T-cell (primary cell): ENCODE measurements at regions not wholly inside any gene's neighbourhood (a gene's known extent, or its start where the extent isn't known, plus 50 kb on each side); places are given as distances from the start of the nearest gene placed in this dataset.

ENCODE experiments used
- ATAC-seq, 4 experiments: fragments of 200-7000 bp in 3 of 4; fragments of 150-1000 bp in 1 of 4; cut with Tn5 transposase; replicated peaks in 1 of 4; 1 replicate in 3 of 4; 2 replicates in 1 of 4; pipeline ENCODE4 v1.10.0; 2021; ENCODE audit warnings: moderate library complexity in 3 of 4, mild to moderate bottlenecking in 2 of 4, moderate number of reproducible peaks in 1 of 4
- CTCF ChIA-PET, 2 donors: fragments of 300-600 bp; sonication (Branson Sonifier 250); formaldehyde crosslinking; loops; one replicate each; lab custom pipeline; 2022; ENCODE audit warnings: antibody characterized with exemption in 2 of 2; lab: Charles Lee
- POLR2A ChIA-PET, 2 donors: fragments of 300-600 bp; sonication (Branson Sonifier 250); formaldehyde crosslinking; loops; one replicate each; lab custom pipeline; 2022; ENCODE audit warnings: antibody characterized with exemption in 2 of 2; lab: Charles Lee
- DNase-seq, 35 experiments: peaks; one replicate each; pipeline versions ENCODE4 v3.0.0 to v3.0.0-alpha.2; 2013 to 2023
- H3K27ac ChIP-seq: one replicate; pipeline ENCODE4 v1.5.1; 2013; ENCODE audit warnings: low read length
- H3K27me3 ChIP-seq, 2 experiments: replicated peaks in 1 of 2; 1 replicate in 1 of 2; 2 replicates in 1 of 2; pipeline versions ENCODE4 v1.6.1 to v1.7.0; 2013; ENCODE audit warnings: low read length in 1 of 2, mixed read lengths in 1 of 2; ENCODE audit not compliant: control insufficient read depth in 2 of 2, insufficient read depth in 2 of 2; ENCODE audit errors: extremely low read depth in 1 of 2
- H3K36me3 ChIP-seq, 2 donors: 1 replicate in 1 of 2; 2 replicates in 1 of 2; pipeline versions ENCODE4 v1.6.1 to v1.7.0; 2013; ENCODE audit warnings: low read length in 1 of 2; ENCODE audit not compliant: control insufficient read depth in 2 of 2, insufficient read depth in 1 of 2; ENCODE audit errors: extremely low read depth in 1 of 2
- H3K4me1 ChIP-seq, 2 experiments: 1 replicate in 1 of 2; 2 replicates in 1 of 2; pipeline versions ENCODE4 v1.6.1 to v1.7.0; 2013; ENCODE audit warnings: low read length in 2 of 2, mixed read lengths in 1 of 2; ENCODE audit not compliant: insufficient read depth in 2 of 2, control insufficient read depth in 1 of 2; ENCODE audit errors: extremely low read depth in 1 of 2
- H3K4me3 ChIP-seq, 2 donors: 1 replicate in 1 of 2; 2 replicates in 1 of 2; pipeline versions ENCODE4 v1.5.1 to v1.7.0; 2013; ENCODE audit warnings: mild to moderate bottlenecking in 2 of 2, low read length in 1 of 2, moderate library complexity in 1 of 2; ENCODE audit not compliant: control insufficient read depth in 1 of 2; ENCODE audit errors: extremely low read depth in 1 of 2
- H3K9me3 ChIP-seq: 2 replicates; pipeline ENCODE4 v1.7.0; 2013
- H3K27ac Mint-ChIP-seq, 2 donors: one replicate each; pipeline ENCODE4 v1.8.0; 2020 to 2021; ENCODE audit warnings: mild to moderate bottlenecking in 2 of 2, mixed read lengths in 2 of 2
- H3K27me3 Mint-ChIP-seq, 2 donors: one replicate each; pipeline ENCODE4 v1.8.0; 2021 to 2022; ENCODE audit warnings: mixed read lengths in 2 of 2
- H3K36me3 Mint-ChIP-seq: one replicate; pipeline ENCODE4 v1.8.0; 2021; ENCODE audit warnings: mixed read lengths
- H3K4me1 Mint-ChIP-seq, 3 donors: one replicate each; pipeline ENCODE4 v1.8.0; 2020 to 2022; ENCODE audit warnings: mixed read lengths in 3 of 3, mild to moderate bottlenecking in 1 of 3
- H3K4me3 Mint-ChIP-seq, 3 donors: one replicate each; pipeline ENCODE4 v1.8.0; 2020 to 2022; ENCODE audit warnings: mild to moderate bottlenecking in 3 of 3, mixed read lengths in 3 of 3, moderate library complexity in 3 of 3
- H3K9me3 Mint-ChIP-seq, 3 donors: one replicate each; pipeline ENCODE4 v1.8.0; 2020 to 2022; ENCODE audit warnings: mixed read lengths in 3 of 3
- WGBS: methylation state at CpG from one replicate; pipeline ENCODE4 v1.1.5; 2013; ENCODE audit warnings: missing lambda C conversion rate; ENCODE audit not compliant: insufficient coverage; 5-methylcytosine and 5-hydroxymethylcytosine counted together

DNA sequence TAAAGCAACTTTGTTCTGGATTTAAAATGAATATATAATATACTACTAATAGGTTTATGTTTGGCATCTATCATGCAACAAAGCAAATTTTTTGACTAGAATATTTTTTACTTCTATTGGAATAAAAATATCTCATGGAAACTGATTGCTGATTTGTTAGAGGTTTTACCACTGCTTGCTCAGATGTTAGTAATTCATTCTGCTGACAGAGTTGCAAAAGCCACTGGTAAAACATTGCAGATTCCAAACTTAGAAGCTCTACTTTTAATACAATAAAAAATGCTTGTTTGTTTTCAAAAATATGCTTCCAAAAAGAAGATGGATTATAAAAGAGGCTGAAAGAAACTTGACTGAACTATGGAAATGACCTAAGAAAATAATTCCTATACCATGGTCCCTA lies 795.2 kb downstream of the PCDH18 start:
- Histone ChIP-seq H3K4me1 (no peaks in the 10 kb centered on the region), H3K27ac (no peak overlapping the region), H3K36me3 (no peaks in the 10 kb centered on the region), H3K4me3 (no peak overlapping the region), H3K9me3 (no peaks in the 10 kb centered on the region), H3K27me3 (no peaks in the 10 kb centered on the region)
- H3K4me1 Mint-ChIP-seq = no peaks in the 10 kb centered on the region
- no peak for DNase-seq
- no peaks in the 10 kb centered on the region for H3K36me3 Mint-ChIP-seq
- H3K27me3 Mint-ChIP-seq = no peaks in the 10 kb centered on the region
- no peak overlapping the region for H3K4me3 Mint-ChIP-seq
- H3K9me3 Mint-ChIP-seq = peaks cover 0 to 10% (median 6%) of the 10 kb centered on the region in 3 donors
- no peak overlapping the region for H3K27ac Mint-ChIP-seq
- ChIA-PET POLR2A (no interaction called here), CTCF (no interaction called here)
- ATAC-seq = no peak

DNA sequence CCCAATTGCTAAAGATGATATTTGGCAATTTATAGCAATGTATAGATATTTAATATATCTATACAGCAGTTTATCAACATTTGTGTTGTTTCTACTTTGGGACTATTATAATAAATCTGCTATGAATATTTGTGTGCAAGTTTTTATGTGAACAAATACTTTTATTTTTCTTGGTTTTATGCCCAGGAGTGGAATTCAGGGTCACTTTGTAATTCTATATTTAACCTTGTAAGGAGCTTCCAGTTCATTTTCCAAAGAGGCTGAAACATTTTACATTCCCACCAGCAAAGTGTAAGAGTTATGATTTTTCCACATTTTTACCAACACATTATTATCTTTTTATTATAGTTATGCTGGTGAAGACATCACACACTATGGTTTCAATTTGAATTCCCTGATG lies 801.3 kb downstream of the PCDH18 start:
- Mint-ChIP-seq H3K36me3 (no peaks in the 10 kb centered on the region), H3K4me3 (no peak overlapping the region), H3K27ac (no peak overlapping the region), H3K27me3 (no peaks in the 10 kb centered on the region), H3K9me3 (peaks cover 4 to 8% (median 6%) of the 10 kb centered on the region in 3 donors), H3K4me1 (no peaks in the 10 kb centered on the region)
- no peak for ATAC-seq
- H3K27ac ChIP-seq = no peak overlapping the region
- ChIA-PET CTCF (no interaction called here), POLR2A (no interaction called here)
- no peaks in the 10 kb centered on the region for H3K9me3 ChIP-seq
- no peak for DNase-seq
- H3K4me1 ChIP-seq = no peaks in the 10 kb centered on the region
- no peaks in the 10 kb centered on the region for H3K36me3 ChIP-seq
- no peaks in the 10 kb centered on the region for H3K27me3 ChIP-seq
- H3K4me3 ChIP-seq = no peak overlapping the region

DNA sequence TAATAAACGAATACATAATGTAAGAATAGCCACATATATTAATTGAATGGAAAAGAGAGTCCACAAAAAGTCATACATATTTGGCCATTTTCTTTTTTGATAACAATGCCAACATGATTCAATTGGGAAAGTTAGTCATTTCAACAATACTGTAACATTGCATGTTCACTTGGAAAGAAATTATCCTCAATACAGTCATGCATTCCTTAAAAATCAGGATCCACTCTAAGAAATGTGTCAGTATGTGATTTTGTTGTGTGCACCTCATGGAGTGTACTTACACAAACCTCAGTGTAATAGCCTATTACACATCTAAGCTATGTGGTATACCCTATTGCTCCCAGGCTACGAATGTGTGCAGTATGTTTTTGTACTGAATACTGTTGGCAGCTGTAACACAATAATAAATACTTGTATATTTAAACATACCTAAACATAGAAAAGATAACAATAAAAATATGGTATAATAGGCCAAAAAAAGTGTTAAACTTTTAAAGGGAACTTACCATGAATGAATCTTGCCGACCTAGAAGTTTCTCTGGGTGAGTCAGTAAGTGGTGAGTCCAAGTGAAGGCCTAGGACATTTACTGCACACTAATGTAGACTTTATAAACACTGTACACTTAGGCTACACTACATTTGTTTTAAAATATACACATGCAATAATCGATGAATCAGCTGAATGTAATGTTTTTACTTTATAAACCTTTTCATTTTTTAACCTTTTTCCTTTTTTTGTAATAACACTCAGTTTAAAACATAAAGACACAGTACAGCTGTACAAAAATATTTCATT lies 806.8 kb downstream of the PCDH18 start:
- POLR2A ChIA-PET = no interaction called here
- H3K27ac Mint-ChIP-seq = no peak overlapping the region
- no CpG with 5 or more reads among the region's 4 CpGs for WGBS

DNA sequence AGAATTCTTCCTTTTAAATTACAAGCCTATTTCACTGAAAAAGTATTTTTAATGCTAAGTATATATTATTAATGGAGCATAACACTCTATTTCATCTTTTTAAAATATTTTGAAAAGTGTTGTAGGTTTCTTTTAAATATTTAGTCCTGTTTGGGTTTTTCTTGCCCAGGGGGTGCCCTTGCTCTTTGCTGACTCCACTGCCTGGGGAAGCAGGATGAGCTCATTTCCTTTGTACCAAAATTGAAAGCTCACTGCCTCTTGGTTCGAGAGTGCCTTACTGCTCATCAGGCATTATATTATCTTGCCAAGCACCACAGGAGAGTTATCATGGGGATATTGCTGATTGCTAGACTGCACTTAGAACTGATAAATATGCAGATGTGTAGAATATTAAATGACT lies 819.2 kb downstream of the PCDH18 start:
- Mint-ChIP-seq H3K9me3 (peaks cover 0 to 6% (median 0%) of the 10 kb centered on the region in 3 donors), H3K27me3 (no peaks in the 10 kb centered on the region), H3K4me3 (no peak overlapping the region), H3K27ac (no peak overlapping the region), H3K4me1 (no peaks in the 10 kb centered on the region), H3K36me3 (no peaks in the 10 kb centered on the region)
- no peak for ATAC-seq
- Histone ChIP-seq H3K27me3 (no peaks in the 10 kb centered on the region), H3K36me3 (no peaks in the 10 kb centered on the region), H3K4me3 (no peak overlapping the region), H3K9me3 (no peaks in the 10 kb centered on the region), H3K4me1 (no peaks in the 10 kb centered on the region), H3K27ac (no peak overlapping the region)
- no peak for DNase-seq
- no CpG with 5 or more reads among the region's 1 CpG for WGBS
- POLR2A ChIA-PET = no interaction called here
- CTCF ChIA-PET = no interaction called here

More for the DNA sequence above, 806.8 kb downstream of the PCDH18 start:
- no peak overlapping the region for H3K4me3 ChIP-seq
- no peak overlapping the region for H3K27ac ChIP-seq
- no peaks in the 10 kb centered on the region for H3K4me1 ChIP-seq
- no peaks in the 10 kb centered on the region for H3K4me1 Mint-ChIP-seq
- no peaks in the 10 kb centered on the region for H3K9me3 ChIP-seq
- H3K27me3 ChIP-seq = no peaks in the 10 kb centered on the region
- H3K4me3 Mint-ChIP-seq = no peak overlapping the region
- ATAC-seq (no peak), DNase-seq (no peak)
- H3K36me3 ChIP-seq = no peaks in the 10 kb centered on the region
- H3K36me3 Mint-ChIP-seq = no peaks in the 10 kb centered on the region
- no peaks in the 10 kb centered on the region for H3K27me3 Mint-ChIP-seq
- CTCF ChIA-PET = no interaction called here
- H3K9me3 Mint-ChIP-seq = peaks cover 5 to 15% (median 9%) of the 10 kb centered on the region in 3 donors

DNA sequence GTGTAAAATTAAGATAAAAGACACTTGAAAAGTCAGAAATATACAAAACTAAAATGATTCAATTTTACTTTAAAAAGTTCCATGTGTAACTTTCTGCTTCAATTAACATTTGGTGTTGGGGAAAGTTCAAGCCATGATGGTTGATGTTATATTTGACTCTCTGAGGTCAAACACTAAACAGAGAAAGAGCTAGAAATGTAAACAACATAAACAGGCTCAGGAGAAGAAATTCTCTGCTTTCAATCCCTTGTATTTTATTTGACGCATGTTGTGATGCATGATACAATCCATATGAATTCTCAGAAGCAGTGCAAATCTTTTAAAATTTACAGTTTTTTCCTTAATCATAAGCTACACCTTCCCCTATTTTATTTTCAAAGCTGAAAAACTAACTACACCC lies 822.4 kb downstream of the PCDH18 start:
- ChIA-PET POLR2A (no interaction called here), CTCF (no interaction called here)
- WGBS = 100% methylated on average over 1 of the region's 1 CpG

DNA sequence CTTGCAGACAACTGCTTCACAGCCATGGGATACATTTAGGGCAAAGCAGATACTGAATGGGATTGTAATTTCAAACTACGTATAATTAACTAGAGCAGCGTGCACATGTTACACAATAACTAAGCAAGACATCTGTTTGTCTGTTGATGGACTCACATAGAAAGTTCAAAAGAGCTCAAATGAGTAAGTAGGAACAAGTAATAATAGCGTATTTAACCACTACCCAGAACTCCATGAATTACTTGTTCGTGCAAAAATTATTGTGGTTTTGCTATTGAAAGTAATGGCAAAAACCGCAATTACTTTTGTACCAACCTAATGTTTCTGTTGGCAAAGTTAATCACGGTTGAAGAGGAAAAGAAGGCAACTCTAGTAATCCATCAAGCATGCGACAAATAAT lies 825.4 kb downstream of the PCDH18 start:
- H3K27me3 Mint-ChIP-seq = no peaks in the 10 kb centered on the region
- no CpG with 5 or more reads among the region's 7 CpGs for WGBS
- no peak overlapping the region for H3K4me3 ChIP-seq
- no peaks in the 10 kb centered on the region for H3K4me1 ChIP-seq
- H3K36me3 Mint-ChIP-seq = no peaks in the 10 kb centered on the region
- no peak overlapping the region for H3K27ac ChIP-seq
- ChIA-PET POLR2A (no interaction called here), CTCF (interaction anchor here in 1 of 2 donors (0.6 kb wide), 1 partner anchor 1493 kb away, joined by 7 read pairs; no protein-coding TSS in a partner anchor)
- no peaks in the 10 kb centered on the region for H3K36me3 ChIP-seq
- DNase-seq (no peak), ATAC-seq (no peak)
- H3K27ac Mint-ChIP-seq = no peak overlapping the region
- peaks cover 3 to 5% (median 4%) of the 10 kb centered on the region in 3 donors for H3K9me3 Mint-ChIP-seq
- no peak overlapping the region for H3K4me3 Mint-ChIP-seq
- H3K9me3 ChIP-seq = no peaks in the 10 kb centered on the region
- H3K27me3 ChIP-seq = no peaks in the 10 kb centered on the region
- H3K4me1 Mint-ChIP-seq = no peaks in the 10 kb centered on the region

More for the DNA sequence above, 822.4 kb downstream of the PCDH18 start:
- Histone ChIP-seq H3K27me3 (no peaks in the 10 kb centered on the region), H3K27ac (no peak overlapping the region), H3K4me3 (no peak overlapping the region), H3K9me3 (no peaks in the 10 kb centered on the region), H3K36me3 (no peaks in the 10 kb centered on the region), H3K4me1 (no peaks in the 10 kb centered on the region)
- Mint-ChIP-seq H3K27ac (no peak overlapping the region), H3K27me3 (no peaks in the 10 kb centered on the region), H3K9me3 (peaks cover 0 to 3% (median 3%) of the 10 kb centered on the region in 3 donors), H3K4me3 (no peak overlapping the region), H3K4me1 (no peaks in the 10 kb centered on the region), H3K36me3 (no peaks in the 10 kb centered on the region)
- DNase-seq (no peak), ATAC-seq (no peak)
